ENCODE measurements at regions not wholly inside any gene's neighbourhood (a gene's known extent, or its start where the extent isn't known, plus 50 kb on each side); places are given as distances from the start of the nearest gene placed in this dataset.
"Not testable (repeated sequence)": the region's sequence is repeated elsewhere in the genome, so short reads cannot be mapped to it uniquely, and the experiment has no call there.

DNA sequence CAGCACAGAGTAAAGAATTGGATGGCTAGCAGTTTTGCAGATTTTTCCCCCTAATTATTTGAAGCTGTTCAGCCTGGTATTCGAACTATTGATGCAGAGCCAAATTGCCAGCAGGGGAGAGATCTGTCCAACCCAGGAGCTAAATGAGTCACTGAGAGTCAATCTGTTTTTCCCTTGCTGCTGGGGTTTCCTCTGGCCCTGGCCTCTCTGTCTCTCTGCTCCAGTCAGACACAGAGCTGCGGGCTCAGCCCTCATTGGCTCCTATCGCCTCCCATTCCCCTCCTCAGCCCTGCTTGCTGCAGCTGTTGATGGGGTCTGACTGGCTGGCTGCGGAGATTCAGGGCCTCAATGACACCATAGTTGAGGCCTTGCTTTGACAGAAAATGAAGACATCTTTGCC, 284.9 kb upstream of the NOTCH2NLA start:
- not testable (repeated sequence) for DNase-seq (ENCODE audit: low read depth in 2 of 3, low spot score in 1 of 3)

- not testable (repeated sequence) for DNase-seq (ENCODE audit: low read depth in 2 of 3, low spot score in 1 of 3)
Measured at GRCh38 chr1:146511047-146511777, 282.4 kb upstream of the NOTCH2NLA start.

DNA sequence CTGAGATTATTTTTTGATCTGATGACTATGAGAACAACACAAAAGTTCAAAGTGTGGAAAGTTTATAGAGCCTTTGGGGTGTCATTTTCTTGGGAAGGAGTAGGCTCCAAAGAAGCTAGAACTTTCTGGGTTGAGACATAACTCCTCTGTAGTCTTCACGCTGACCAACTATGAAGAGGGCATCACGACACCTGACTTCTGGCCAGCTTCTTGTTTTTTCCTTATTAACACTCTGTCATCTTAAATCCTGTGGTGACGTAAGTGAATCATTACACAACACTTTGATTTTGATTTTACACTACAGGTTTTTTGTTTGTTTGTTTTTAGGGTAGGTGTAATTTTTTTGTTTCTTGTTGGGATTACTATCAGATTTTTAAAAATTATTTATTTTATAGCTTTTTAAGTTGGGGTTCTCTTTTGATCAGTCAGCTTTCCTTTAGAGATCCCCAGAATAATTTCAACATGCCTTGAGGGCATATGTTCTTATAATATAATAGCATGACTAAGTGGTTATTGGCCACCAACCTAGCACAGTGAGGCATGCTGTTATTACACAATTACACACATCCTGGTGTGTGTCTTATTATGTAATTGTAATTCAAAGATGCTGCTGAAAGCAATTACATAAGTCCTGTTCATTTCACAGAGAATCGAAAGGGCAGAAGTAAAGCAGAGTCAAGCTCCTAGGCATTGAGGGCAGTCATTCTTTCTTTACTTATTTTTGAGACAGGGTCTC, 281.6 kb upstream of the NOTCH2NLA start:
- DNase-seq (ENCODE audit: low read depth in 2 of 3, low spot score in 1 of 3): not testable (repeated sequence)

DNA sequence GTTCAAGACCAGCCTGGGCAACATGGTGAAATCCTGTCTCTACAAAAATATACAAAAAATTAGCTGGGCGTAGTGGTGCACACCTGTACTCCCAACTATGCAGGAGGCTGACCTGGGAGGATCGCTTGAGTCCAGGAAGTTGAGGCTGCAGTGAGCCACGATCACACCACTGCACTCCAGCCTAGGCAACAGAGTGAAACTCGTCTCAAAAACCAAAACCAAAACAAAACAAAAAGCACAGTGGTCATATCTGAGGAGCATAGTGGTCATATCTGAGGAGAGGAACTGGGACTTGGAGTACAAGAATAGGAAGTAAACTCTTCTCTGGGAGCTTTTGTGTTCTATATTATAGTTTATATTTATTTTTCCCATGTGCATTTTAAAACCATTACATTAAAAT, 275.3 kb upstream of the NOTCH2NLA start:
- not testable (repeated sequence) for DNase-seq (ENCODE audit: low read depth in 2 of 3, low spot score in 1 of 3)

DNA sequence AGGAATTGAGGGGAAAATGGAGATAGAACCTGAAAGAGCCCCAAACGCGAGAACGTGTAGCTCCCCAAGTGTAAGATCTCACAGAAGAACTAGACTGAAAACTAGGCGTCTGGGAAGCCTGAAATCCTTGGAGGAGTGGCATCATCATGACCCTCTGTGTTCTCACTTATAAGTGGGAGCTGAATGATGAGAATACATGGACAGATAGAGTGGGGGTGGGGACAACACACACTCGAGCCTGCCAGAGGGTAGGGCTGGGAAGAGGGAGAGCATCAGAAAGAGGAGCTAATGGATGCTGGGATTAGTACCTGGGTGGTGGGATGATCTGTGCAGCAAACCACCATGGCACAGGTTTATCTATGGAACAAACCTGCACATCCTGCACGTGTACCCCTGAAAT, 258.7 kb upstream of the NOTCH2NLA start:
- not testable (repeated sequence) for DNase-seq (ENCODE audit: low read depth in 2 of 3, low spot score in 1 of 3)

DNA sequence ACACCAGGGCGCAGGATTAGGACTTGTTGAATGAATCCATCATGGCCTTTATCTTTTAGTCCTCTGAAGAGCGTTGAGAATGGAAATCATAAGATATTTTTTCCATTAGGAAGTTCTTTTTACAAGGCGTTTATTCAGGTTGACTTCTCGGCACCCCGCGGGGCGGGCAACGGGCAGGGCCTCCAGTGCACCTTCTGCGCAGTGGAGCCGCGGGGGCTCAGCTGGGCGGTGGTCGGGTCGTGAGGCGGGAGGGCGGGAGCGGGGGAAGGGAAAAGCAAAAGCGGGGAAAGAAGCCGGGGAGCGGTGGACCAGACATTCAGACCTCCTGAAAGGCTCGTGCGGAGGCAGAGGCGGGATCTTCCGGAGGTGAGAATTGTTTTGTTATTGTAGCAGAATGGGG, 258.3 kb upstream of the NOTCH2NLA start:
- DNase-seq (ENCODE audit: low read depth in 2 of 3, low spot score in 1 of 3): not testable (repeated sequence)

DNA sequence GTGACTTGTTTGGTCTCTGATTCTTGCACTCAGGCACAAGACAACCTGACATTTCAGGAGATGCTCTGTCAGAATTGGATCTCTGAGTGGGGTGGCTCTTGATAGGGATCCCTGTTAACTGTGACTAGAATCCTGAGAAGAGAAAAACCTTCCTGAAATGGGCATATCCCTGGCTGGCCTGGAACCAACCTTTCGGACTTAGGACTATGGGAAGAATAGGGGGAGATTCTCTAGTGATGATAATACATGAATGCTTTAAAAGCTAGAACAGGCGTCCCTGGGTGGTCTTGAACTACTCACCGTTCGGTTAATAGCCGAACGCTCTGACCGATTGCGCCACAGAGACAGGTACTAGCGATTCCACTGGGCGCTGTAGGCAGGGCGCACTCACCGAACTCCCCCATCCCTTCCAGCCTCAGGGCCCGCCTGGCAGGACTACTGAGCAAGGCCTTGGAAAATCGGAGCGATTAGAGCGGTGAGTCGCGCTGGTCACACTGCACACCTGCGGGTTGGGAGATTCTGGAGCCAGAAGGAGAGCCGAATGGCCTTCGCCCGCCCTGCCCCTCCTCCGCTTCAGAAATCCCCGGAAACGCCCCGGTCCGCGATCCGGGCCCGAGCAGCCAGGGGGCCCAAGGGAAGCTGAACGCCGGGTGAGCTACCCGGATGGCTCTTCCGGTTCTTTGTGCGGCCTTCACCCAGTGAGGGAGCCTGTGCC, 257.6 kb upstream of the NOTCH2NLA start:
- not testable (repeated sequence) for DNase-seq (ENCODE audit: low read depth in 2 of 3, low spot score in 1 of 3)

DNA sequence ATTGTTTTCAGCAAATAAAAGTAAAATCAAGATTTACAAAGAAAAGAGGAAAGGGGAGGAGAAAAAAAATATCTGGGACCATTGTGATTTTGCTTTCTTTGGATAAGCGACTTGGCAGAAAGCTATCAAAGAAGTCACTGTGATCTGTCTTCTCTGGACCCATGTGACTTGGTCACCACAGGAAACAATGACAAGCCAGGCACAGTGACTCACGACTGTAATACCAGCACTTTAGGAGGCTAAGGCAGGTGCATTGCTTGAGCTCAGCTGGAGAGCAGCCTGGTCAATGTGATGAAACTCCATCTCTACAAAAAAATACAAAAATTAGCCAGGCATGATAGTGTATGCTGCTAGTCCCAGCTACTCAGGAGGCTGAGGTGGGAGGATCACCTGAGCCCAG, 255.4 kb upstream of the NOTCH2NLA start:
- DNase-seq (ENCODE audit: low read depth in 2 of 3, low spot score in 1 of 3): not testable (repeated sequence)

DNA sequence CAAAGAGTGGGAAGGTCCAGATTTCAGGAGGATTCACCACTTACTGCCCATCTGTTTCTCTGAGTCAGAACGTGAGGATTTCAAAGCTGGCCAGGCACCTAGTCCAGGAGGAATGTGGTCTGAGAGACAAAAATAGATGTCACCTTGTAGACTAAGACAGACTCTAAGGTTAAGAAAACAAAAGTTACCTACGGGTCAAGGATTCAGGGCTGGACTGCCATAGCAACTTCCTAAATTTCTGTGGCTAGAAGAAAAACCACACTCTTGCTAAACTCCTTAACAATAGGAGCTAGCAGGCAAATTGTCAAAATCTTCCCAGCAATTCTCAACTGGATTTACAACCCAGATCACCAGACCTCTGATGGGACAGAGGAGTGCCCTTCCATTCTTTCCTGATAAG, 250.4 kb upstream of the NOTCH2NLA start:
- not testable (repeated sequence) for DNase-seq (ENCODE audit: low read depth in 2 of 3, low spot score in 1 of 3)

DNA sequence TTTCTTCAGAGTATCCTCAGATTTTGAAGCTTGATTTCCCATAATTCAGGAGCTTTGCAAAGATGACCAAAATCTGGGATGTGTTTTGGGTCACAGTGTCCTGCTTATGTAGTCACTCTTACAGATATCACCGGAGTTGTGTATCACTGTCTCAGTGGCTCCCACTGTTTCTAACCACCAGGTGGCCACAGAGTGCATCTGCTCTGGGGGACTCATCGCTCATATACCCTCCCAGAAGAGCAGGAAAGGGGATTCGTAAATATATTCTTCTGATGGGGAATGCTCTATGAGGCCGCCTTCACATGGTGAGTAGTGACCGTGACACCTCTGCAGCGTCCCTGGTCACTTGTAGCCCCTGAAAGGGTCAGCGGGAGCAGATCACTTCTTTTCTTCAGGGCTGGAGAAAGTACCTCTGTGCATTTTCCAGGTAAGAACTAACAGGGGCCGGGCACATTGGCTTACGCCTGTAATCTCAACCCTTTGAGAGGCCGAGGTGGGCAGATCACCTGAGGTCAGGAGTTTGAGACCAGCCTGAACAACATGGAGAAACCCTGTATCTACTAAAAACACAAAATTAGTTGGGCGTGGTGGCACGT, 249.4 kb upstream of the NOTCH2NLA start:
- DNase-seq (ENCODE audit: low read depth in 2 of 3, low spot score in 1 of 3): not testable (repeated sequence)

GRCh38 chr1:146475086-146475485, 246.3 kb upstream of the NOTCH2NLA start:
- not testable (repeated sequence) for DNase-seq (ENCODE audit: low read depth in 2 of 3, low spot score in 1 of 3)

- not testable (repeated sequence) for DNase-seq (ENCODE audit: low read depth in 2 of 3, low spot score in 1 of 3)
Measured at GRCh38 chr1:146474216-146474615, 245.4 kb upstream of the NOTCH2NLA start.

DNA sequence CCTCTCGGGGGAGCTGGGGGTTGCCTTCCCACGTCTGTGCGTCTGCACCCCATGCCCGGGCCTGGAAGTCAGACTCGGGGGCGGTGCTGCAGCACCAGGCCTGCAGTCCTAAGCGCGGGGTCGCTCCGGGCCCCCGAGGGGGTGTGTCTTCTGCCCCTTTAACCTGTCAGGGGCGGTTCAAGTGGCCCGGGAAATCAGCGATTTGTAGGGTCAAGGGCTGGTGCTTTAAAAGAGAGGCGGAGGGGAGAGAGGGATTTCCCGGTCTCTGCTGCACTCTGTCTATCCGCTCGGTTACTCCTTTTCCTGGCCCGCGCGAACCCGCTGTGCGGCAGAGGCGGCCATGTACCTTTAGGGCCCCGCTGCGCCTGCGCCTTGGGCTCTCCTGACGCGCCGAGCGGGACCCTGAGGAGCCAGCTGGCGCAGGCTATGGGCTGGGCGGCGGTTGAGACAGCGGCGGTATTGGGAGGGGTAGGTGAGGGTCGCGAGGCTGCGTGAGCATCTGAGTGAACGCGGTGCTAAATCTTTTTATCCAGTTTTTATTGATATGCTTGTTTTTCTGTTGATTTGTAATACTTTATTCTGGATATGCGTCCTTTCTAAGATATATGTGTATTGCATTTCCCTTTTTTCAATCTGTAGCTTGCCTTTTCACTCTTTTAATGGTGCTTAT, 243.5 kb upstream of the NOTCH2NLA start:
- peak; percentile 49 to 74 (median 64) for DNase-seq (ENCODE audit: low read depth in 2 of 3, low spot score in 1 of 3)

DNA sequence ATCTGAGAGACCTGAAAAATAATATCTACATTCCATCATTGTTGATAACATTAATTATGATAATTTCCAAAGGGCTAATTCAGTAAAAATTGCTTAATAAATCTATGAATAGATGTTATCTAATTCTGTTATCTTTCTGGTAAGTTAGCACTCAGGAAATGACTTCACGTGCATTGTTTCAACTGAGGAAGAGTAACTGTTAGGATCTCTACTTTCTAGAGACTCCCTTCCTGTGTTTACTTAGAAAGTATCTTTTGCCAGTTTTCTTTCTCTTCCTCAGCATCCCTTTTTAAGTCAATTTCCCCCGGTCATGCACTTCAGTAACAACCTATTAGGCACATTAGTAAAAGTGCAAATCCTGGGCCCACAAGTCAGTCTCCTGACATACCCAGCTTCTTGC, 231.1 kb upstream of the NOTCH2NLA start:
- not testable (repeated sequence) for DNase-seq (ENCODE audit: low read depth in 2 of 3, low spot score in 1 of 3)

DNA sequence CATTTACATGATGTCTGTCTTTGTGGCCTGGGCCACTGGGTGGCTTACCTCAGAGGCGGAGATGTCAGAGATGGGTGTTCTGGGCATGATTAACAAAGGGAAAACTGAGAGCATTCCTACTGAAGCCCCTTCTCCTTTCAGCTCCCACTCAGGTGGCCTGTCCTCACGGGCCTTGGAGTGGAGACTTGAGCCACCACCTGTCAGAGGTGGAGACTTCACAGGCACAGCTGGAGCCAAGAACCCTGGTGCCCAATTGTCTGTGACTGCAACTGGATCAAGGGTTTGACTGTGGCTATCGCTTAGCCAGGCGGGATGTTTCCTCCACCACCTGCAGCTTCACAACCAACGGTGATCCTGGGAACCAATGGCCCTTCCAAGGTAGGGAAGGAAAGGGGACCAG, 230.5 kb upstream of the NOTCH2NLA start:
- DNase-seq (ENCODE audit: low read depth in 2 of 3, low spot score in 1 of 3): not testable (repeated sequence)

- not testable (repeated sequence) for DNase-seq (ENCODE audit: low read depth in 2 of 3, low spot score in 1 of 3)
Measured at GRCh38 chr1:146448877-146449246, 220.0 kb upstream of the NOTCH2NLA start.

DNA sequence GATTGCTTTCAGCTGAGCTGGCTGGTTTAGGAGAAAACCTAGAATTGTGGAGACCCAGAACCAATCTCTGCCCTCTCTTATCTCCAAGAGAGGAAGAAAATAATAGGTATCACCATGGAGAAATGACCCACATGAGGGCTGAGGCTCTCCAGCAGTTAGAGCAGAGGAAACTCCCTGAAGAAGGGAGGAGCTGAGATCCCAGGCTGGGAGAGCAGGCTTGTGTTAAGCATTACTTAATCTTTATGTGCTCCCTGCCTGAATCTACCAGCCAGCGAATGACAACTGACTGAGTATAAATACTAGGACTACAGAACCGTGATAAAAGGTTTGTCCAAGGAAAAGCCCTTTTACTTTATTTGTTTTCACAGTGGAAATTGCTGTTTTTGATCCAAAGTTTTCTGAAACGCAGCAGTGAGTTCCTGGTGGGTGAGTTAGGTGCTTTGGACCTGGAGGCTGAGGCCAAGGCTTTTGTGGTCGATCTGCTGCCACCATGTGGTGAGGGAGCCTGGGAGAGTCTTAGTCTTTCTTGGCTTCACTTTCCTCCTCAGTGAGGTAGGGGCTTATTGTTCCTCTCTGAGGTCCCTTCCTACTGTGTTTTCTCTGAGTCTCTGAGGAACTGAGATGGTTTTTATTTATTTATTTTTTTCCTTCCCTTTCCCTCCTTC, 219.5 kb upstream of the NOTCH2NLA start:
- DNase-seq (ENCODE audit: low read depth in 2 of 3, low spot score in 1 of 3): peak; percentile 31 to 44 (median 35)

GRCh38 chr1:146443871-146444222, 215.0 kb upstream of the NOTCH2NLA start:
- DNase-seq (ENCODE audit: low read depth in 2 of 3, low spot score in 1 of 3): peak in 1 of 3 donors; percentile 17

GRCh38 chr1:146443088-146443870, 214.5 kb upstream of the NOTCH2NLA start:
- DNase-seq (ENCODE audit: low read depth in 2 of 3, low spot score in 1 of 3): not testable (repeated sequence)

GRCh38 chr1:146438543-146438942, 209.7 kb upstream of the NOTCH2NLA start:
- DNase-seq (ENCODE audit: low read depth in 2 of 3, low spot score in 1 of 3): not testable (repeated sequence)
